ENCODE measurements at regions not wholly inside any gene's neighbourhood (a gene's known extent, or its start where the extent isn't known, plus 50 kb on each side); places are given as distances from the start of the nearest gene placed in this dataset.

DNA sequence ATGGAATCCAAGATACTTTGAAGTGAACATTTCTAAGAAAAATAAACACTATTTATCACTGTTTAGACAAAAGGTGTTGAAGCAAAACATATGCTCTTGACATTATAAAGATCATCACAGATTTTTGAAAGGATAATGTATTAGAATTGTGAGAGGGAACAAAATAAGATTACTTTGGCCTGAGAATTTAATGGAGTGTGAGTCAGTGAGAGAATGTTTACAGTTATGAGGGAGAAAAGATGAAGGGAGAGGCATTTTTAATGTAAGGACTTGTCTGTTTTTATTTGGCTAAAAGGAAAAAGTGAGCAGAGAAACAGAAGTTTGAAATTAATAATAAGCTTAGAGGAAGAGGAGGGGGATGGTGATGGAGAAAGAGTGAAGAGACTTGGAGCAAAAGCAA lies 1010.1 kb downstream of the EFNA5 start:
- no peak for TF ChIP-seq OSR1 (CRISPR knock-in tag; IDR thresholded peaks at IDR 0.05)
- no peak for TF ChIP-seq ARNTL (CRISPR knock-in tag; IDR thresholded peaks at IDR 0.05; ENCODE audit: borderline replicate concordance, low read depth)
- TF ChIP-seq, protein P1, sequence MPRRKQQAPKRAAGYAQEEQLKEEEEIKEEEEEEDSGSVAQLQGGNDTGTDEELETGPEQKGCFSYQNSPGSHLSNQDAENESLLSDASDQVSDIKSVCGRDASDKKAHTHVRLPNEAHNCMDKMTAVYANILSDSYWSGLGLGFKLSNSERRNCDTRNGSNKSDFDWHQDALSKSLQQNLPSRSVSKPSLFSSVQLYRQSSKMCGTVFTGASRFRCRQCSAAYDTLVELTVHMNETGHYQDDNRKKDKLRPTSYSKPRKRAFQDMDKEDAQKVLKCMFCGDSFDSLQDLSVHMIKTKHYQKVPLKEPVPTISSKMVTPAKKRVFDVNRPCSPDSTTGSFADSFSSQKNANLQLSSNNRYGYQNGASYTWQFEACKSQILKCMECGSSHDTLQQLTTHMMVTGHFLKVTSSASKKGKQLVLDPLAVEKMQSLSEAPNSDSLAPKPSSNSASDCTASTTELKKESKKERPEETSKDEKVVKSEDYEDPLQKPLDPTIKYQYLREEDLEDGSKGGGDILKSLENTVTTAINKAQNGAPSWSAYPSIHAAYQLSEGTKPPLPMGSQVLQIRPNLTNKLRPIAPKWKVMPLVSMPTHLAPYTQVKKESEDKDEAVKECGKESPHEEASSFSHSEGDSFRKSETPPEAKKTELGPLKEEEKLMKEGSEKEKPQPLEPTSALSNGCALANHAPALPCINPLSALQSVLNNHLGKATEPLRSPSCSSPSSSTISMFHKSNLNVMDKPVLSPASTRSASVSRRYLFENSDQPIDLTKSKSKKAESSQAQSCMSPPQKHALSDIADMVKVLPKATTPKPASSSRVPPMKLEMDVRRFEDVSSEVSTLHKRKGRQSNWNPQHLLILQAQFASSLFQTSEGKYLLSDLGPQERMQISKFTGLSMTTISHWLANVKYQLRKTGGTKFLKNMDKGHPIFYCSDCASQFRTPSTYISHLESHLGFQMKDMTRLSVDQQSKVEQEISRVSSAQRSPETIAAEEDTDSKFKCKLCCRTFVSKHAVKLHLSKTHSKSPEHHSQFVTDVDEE (CRISPR knock-in tag; IDR thresholded peaks at IDR 0.05), result no peak
- TF ChIP-seq ESRRG (CRISPR knock-in tag; IDR thresholded peaks at IDR 0.05), result no peak
- no peak for ATAC-seq

DNA sequence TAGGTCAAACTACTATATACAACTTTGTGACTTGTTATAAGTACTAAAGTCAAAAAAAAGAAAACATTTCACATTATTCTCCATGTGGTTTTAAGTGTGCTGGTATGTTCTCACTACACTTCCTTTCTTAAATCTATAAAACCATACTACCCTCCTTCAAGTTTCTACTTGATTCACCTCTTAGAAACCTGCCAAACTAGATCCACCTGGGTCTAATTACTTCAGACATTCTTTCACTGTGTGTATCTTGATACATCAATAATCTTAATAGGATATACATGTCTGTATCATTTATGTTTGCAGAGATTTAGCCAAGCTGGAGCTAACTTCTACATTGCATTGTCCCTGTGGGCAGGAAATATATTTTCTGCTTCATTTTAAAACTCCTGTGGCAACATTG lies 1012.6 kb downstream of the EFNA5 start:
- TF ChIP-seq ZNF565 (CRISPR knock-in tag; conservative IDR thresholded peaks at IDR 0.05; ENCODE audit: low read depth), result no peak

DNA sequence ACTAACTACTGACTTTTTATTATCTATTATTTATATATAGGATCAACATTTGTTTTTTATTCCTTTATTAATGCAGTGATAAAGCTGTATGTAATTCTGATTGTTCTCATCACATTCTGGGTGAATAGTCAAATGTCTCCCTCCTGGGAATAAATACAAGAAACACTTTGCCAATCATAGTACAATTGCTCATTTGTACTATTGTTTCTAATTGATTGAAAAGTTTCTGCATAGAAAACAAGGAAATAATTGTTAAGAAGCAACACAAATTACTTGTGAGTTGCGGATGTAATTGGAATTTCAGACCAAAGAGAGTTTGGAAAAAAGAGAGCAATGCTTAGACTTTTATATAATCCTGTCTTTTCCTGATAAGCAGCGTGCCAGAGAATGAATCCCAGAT lies 1013.9 kb downstream of the EFNA5 start:
- ATAC-seq, result no peak
- TF ChIP-seq ZNF565 (CRISPR knock-in tag; conservative IDR thresholded peaks at IDR 0.05; ENCODE audit: low read depth) (no peak), ZFP30 (CRISPR knock-in tag; IDR thresholded peaks at IDR 0.05) (no peak), OSR1 (CRISPR knock-in tag; IDR thresholded peaks at IDR 0.05) (no peak), ESRRG (CRISPR knock-in tag; IDR thresholded peaks at IDR 0.05) (no peak)
- TF ChIP-seq, protein P2, sequence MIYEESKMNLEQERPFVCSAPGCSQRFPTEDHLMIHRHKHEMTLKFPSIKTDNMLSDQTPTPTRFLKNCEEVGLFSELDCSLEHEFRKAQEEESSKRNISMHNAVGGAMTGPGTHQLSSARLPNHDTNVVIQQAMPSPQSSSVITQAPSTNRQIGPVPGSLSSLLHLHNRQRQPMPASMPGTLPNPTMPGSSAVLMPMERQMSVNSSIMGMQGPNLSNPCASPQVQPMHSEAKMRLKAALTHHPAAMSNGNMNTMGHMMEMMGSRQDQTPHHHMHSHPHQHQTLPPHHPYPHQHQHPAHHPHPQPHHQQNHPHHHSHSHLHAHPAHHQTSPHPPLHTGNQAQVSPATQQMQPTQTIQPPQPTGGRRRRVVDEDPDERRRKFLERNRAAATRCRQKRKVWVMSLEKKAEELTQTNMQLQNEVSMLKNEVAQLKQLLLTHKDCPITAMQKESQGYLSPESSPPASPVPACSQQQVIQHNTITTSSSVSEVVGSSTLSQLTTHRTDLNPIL (CRISPR knock-in tag; IDR thresholded peaks at IDR 0.05; ENCODE audit: low read depth), result no peak
- TF ChIP-seq, protein P1 (CRISPR knock-in tag; IDR thresholded peaks at IDR 0.05), result no peak

More for the DNA sequence above, 1012.6 kb downstream of the EFNA5 start:
- ATAC-seq, result no peak

DNA sequence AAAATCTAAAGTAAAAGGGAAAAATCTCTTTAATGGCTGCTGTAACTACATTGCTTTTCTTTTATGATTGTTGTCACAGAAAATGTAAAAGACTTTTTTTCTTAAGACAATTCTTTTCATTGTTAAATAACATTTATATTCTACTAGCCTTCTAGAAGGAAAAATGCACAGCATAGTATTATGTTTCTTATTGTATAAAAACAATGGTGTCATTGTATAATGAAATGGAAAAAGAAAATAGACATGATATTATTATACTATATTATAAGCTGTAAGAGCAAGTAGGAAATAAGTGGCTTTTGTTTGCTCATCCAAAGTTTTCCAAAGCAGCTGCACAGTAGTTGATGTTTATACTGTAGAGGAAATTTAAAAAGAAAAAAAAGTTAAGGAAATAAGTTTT lies 1021.7 kb downstream of the EFNA5 start:
- no peak for ATAC-seq
- TF ChIP-seq ZNF565 (CRISPR knock-in tag; conservative IDR thresholded peaks at IDR 0.05; ENCODE audit: low read depth) (no peak), ZFP30 (CRISPR knock-in tag; IDR thresholded peaks at IDR 0.05) (no peak), ARNTL (CRISPR knock-in tag; IDR thresholded peaks at IDR 0.05; ENCODE audit: borderline replicate concordance, low read depth) (no peak), TCF4 (CRISPR knock-in tag; IDR thresholded peaks at IDR 0.05; ENCODE audit: borderline replicate concordance) (no peak), ZC3H10 (CRISPR knock-in tag; IDR thresholded peaks at IDR 0.05) (no peak), RARB (CRISPR knock-in tag; IDR thresholded peaks at IDR 0.05) (no peak), PPARA (CRISPR knock-in tag; IDR thresholded peaks at IDR 0.05; ENCODE audit: borderline replicate concordance) (no peak), OSR1 (CRISPR knock-in tag; IDR thresholded peaks at IDR 0.05) (no peak), ZNF70 (CRISPR knock-in tag; IDR thresholded peaks at IDR 0.05) (no peak), ZFP3 (CRISPR knock-in tag; IDR thresholded peaks at IDR 0.05) (no peak), BACH2 (CRISPR knock-in tag; IDR thresholded peaks at IDR 0.05; ENCODE audit: borderline replicate concordance) (no peak), ISL1 (CRISPR knock-in tag; IDR thresholded peaks at IDR 0.05) (no peak), TOX (CRISPR knock-in tag; IDR thresholded peaks at IDR 0.05; ENCODE audit: borderline replicate concordance) (no peak)
- TF ChIP-seq, protein P3, sequence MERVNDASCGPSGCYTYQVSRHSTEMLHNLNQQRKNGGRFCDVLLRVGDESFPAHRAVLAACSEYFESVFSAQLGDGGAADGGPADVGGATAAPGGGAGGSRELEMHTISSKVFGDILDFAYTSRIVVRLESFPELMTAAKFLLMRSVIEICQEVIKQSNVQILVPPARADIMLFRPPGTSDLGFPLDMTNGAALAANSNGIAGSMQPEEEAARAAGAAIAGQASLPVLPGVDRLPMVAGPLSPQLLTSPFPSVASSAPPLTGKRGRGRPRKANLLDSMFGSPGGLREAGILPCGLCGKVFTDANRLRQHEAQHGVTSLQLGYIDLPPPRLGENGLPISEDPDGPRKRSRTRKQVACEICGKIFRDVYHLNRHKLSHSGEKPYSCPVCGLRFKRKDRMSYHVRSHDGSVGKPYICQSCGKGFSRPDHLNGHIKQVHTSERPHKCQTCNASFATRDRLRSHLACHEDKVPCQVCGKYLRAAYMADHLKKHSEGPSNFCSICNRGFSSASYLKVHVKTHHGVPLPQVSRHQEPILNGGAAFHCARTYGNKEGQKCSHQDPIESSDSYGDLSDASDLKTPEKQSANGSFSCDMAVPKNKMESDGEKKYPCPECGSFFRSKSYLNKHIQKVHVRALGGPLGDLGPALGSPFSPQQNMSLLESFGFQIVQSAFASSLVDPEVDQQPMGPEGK (CRISPR knock-in tag; IDR thresholded peaks at IDR 0.05; ENCODE audit: borderline replicate concordance), result no peak
- TF ChIP-seq, protein P1 (CRISPR knock-in tag; IDR thresholded peaks at IDR 0.05), result no peak
- TF ChIP-seq, protein P4, sequence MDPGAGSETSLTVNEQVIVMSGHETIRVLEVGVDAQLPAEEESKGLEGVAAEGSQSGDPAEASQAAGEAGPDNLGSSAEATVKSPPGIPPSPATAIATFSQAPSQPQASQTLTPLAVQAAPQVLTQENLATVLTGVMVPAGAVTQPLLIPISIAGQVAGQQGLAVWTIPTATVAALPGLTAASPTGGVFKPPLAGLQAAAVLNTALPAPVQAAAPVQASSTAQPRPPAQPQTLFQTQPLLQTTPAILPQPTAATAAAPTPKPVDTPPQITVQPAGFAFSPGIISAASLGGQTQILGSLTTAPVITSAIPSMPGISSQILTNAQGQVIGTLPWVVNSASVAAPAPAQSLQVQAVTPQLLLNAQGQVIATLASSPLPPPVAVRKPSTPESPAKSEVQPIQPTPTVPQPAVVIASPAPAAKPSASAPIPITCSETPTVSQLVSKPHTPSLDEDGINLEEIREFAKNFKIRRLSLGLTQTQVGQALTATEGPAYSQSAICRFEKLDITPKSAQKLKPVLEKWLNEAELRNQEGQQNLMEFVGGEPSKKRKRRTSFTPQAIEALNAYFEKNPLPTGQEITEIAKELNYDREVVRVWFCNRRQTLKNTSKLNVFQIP (CRISPR knock-in tag; IDR thresholded peaks at IDR 0.05; ENCODE audit: borderline replicate concordance, low read depth), result no peak
- TF ChIP-seq, protein P2 (CRISPR knock-in tag; IDR thresholded peaks at IDR 0.05; ENCODE audit: low read depth), result no peak
